ENCODE measurements at regions not wholly inside any gene's neighbourhood (a gene's known extent, or its start where the extent isn't known, plus 50 kb on each side); places are given as distances from the start of the nearest gene placed in this dataset.

DNA sequence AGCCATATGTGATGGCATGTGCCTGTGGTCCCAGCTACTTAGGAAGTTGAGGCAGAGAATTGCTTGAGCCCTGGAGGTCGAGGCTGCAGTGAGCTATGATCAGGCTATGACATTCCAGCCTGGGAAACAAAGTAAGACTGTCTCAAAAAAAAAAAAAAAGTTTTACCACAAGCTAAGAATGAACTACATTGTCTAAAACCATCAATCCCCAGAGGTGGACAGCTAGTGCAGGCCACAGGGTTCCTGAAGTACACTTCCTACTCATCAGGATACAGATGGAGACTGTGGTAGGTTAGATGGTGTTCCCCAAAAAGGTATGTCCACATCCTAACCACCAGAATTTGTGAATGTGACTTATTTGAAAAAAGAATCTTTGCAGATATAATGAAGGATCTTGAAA, 63.5 kb upstream of the DOCK9 start:
- in situ Hi-C loops (cut with HindIII; ENCODE audit: extremely low pct_ligation_motif_present, low pct_unique_long_range_greater_than_20kb), result no loop called here
- no peaks in the 10 kb centered on the region for H3K4me1 ChIP-seq (ENCODE audit: insufficient read depth, low read length)
- no peaks in the 10 kb centered on the region for H4K20me1 ChIP-seq (ENCODE audit: insufficient read depth, low read length)
- H3K4me2 ChIP-seq (ENCODE audit: low read depth, low read length), result no peak overlapping the region
- H2AFZ ChIP-seq (ENCODE audit: low read length), result no peak overlapping the region
- no peaks in the 10 kb centered on the region for H3K27me3 ChIP-seq (ENCODE audit: control insufficient read depth in 1 of 2, insufficient read depth in 2 of 2, low read length in 2 of 2)
- no peaks in the 10 kb centered on the region for H3K9me3 ChIP-seq (ENCODE audit: low read length)
- 0% methylated on average over 1 of the region's 1 CpG for WGBS (ENCODE audit: low lambda C conversion rate)
- ChIA-PET CTCF (ENCODE audit: low intra/inter-chr PET ratio, low total read pairs) (no interaction called here), POLR2A (no interaction called here)
- ATAC-seq, result no peak
- no peaks in the 10 kb centered on the region for H3K79me2 ChIP-seq (ENCODE audit: insufficient read depth, low read length)
- BruUV-seq (replicated peaks), result no TSS peak
- TF ChIP-seq, protein P1, sequence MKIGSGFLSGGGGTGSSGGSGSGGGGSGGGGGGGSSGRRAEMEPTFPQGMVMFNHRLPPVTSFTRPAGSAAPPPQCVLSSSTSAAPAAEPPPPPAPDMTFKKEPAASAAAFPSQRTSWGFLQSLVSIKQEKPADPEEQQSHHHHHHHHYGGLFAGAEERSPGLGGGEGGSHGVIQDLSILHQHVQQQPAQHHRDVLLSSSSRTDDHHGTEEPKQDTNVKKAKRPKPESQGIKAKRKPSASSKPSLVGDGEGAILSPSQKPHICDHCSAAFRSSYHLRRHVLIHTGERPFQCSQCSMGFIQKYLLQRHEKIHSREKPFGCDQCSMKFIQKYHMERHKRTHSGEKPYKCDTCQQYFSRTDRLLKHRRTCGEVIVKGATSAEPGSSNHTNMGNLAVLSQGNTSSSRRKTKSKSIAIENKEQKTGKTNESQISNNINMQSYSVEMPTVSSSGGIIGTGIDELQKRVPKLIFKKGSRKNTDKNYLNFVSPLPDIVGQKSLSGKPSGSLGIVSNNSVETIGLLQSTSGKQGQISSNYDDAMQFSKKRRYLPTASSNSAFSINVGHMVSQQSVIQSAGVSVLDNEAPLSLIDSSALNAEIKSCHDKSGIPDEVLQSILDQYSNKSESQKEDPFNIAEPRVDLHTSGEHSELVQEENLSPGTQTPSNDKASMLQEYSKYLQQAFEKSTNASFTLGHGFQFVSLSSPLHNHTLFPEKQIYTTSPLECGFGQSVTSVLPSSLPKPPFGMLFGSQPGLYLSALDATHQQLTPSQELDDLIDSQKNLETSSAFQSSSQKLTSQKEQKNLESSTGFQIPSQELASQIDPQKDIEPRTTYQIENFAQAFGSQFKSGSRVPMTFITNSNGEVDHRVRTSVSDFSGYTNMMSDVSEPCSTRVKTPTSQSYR (CRISPR knock-in tag; IDR thresholded peaks at IDR 0.05; ENCODE audit: borderline replicate concordance), result no peak
- no peak for TF ChIP-seq MXD4 (CRISPR knock-in tag; IDR thresholded peaks at IDR 0.05)
- TF ChIP-seq CBX2 (IDR thresholded peaks at IDR 0.05; ENCODE audit: low read depth, low read length), result no peak
- TF ChIP-seq CBX2 (CRISPR knock-in tag; IDR thresholded peaks at IDR 0.05; ENCODE audit: low read depth), result no peak
- TF ChIP-seq ZNF543 (CRISPR knock-in tag; IDR thresholded peaks at IDR 0.05), result no peak
- TF ChIP-seq, protein P2, sequence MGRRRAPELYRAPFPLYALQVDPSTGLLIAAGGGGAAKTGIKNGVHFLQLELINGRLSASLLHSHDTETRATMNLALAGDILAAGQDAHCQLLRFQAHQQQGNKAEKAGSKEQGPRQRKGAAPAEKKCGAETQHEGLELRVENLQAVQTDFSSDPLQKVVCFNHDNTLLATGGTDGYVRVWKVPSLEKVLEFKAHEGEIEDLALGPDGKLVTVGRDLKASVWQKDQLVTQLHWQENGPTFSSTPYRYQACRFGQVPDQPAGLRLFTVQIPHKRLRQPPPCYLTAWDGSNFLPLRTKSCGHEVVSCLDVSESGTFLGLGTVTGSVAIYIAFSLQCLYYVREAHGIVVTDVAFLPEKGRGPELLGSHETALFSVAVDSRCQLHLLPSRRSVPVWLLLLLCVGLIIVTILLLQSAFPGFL (CRISPR knock-in tag; IDR thresholded peaks at IDR 0.05), result no peak
- no peak for TF ChIP-seq HNF4A (CRISPR knock-in tag; IDR thresholded peaks at IDR 0.05)
- no peak for TF ChIP-seq MTF2 (CRISPR knock-in tag; IDR thresholded peaks at IDR 0.05; ENCODE audit: borderline replicate concordance)
- TF ChIP-seq ZFP1 (CRISPR knock-in tag; IDR thresholded peaks at IDR 0.05), result no peak
- TF ChIP-seq, protein P3, sequence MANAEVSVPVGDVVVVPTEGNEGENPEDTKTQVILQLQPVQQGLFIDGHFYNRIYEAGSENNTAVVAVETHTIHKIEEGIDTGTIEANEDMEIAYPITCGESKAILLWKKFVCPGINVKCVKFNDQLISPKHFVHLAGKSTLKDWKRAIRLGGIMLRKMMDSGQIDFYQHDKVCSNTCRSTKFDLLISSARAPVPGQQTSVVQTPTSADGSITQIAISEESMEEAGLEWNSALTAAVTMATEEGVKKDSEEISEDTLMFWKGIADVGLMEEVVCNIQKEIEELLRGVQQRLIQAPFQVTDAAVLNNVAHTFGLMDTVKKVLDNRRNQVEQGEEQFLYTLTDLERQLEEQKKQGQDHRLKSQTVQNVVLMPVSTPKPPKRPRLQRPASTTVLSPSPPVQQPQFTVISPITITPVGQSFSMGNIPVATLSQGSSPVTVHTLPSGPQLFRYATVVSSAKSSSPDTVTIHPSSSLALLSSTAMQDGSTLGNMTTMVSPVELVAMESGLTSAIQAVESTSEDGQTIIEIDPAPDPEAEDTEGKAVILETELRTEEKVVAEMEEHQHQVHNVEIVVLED (CRISPR knock-in tag; IDR thresholded peaks at IDR 0.05; ENCODE audit: borderline replicate concordance), result no peak
- TF ChIP-seq, protein P4, sequence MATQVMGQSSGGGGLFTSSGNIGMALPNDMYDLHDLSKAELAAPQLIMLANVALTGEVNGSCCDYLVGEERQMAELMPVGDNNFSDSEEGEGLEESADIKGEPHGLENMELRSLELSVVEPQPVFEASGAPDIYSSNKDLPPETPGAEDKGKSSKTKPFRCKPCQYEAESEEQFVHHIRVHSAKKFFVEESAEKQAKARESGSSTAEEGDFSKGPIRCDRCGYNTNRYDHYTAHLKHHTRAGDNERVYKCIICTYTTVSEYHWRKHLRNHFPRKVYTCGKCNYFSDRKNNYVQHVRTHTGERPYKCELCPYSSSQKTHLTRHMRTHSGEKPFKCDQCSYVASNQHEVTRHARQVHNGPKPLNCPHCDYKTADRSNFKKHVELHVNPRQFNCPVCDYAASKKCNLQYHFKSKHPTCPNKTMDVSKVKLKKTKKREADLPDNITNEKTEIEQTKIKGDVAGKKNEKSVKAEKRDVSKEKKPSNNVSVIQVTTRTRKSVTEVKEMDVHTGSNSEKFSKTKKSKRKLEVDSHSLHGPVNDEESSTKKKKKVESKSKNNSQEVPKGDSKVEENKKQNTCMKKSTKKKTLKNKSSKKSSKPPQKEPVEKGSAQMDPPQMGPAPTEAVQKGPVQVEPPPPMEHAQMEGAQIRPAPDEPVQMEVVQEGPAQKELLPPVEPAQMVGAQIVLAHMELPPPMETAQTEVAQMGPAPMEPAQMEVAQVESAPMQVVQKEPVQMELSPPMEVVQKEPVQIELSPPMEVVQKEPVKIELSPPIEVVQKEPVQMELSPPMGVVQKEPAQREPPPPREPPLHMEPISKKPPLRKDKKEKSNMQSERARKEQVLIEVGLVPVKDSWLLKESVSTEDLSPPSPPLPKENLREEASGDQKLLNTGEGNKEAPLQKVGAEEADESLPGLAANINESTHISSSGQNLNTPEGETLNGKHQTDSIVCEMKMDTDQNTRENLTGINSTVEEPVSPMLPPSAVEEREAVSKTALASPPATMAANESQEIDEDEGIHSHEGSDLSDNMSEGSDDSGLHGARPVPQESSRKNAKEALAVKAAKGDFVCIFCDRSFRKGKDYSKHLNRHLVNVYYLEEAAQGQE (IDR thresholded peaks at IDR 0.05; ENCODE audit: borderline replicate concordance in 1 of 2, low read depth in 1 of 2, low read length in 2 of 2), result no peak
- no peak for TF ChIP-seq CHD4 (IDR thresholded peaks at IDR 0.05; ENCODE audit: borderline replicate concordance, low read length)
- no peak for TF ChIP-seq BHLHE40 (IDR thresholded peaks at IDR 0.05; ENCODE audit: low read length)
- no peak overlapping the region for H3K4me3 ChIP-seq (replicated peaks in 1 of 3; ENCODE audit: insufficient read depth in 1 of 3, low read depth in 2 of 3, low read length in 3 of 3)
- no peak overlapping the region for H3K9ac ChIP-seq (ENCODE audit: insufficient read depth, low read depth, low read length)
- DNase-seq (ENCODE audit: low spot score), result no peak
- intact Hi-C loops (cut with micrococcal nuclease; ENCODE audit: unreplicated experiment), result no loop called here
- FAIRE-seq, result no peak
- no peaks in the 10 kb centered on the region for H3K36me3 ChIP-seq (replicated peaks in 1 of 2; ENCODE audit: control insufficient read depth in 1 of 2, insufficient read depth in 2 of 2, low read length in 2 of 2)
- H3K27ac ChIP-seq (ENCODE audit: extremely low read length, insufficient read depth, low read length), result no peak overlapping the region

Measured in HepG2 (cell line).